SKM-1 (cell line): ENCODE measurements at regions not wholly inside any gene's neighbourhood (a gene's known extent, or its start where the extent isn't known, plus 50 kb on each side); places are given as distances from the start of the nearest gene placed in this dataset.

Experiments used
- DNase-seq: peaks from one replicate; lab custom pipeline; 2025; ENCODE audit not compliant: unreplicated experiment; lab: John Stamatoyannopoulos, UW

DNA sequence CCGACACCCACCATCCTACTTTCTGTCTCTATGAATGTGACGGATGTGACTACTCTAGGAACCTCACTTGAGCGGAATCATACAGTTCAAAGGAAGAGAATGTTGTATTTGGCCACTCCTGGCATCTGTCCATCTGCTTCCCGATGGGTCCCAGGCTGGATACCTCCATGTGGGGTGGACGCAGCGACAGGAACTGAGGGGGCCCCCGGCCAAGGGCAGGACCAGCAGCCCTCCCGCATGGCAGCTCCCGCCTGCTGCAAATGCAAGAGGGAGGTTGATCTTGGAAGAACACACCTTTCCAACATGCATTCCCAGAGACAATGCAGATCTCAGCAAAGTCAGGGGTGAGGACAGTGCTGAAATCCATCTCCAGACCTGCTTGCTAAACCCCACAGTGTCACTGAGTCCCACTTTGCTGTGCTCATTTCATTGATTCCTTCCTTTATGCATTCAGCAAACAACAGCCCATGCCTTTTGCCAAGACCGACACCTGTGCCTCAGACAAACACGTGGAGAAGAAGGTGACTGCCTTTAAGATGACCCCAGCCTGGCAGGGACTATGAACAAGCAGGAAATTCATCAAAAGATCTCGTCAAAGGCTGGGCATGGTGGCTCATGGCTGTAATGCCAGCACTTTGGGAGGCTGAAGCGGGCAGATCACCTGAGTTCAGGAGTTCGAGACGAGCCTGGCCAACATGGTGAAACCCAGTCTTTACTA is 246.2 kb downstream of the CTTN start:
- no peak for DNase-seq

DNA sequence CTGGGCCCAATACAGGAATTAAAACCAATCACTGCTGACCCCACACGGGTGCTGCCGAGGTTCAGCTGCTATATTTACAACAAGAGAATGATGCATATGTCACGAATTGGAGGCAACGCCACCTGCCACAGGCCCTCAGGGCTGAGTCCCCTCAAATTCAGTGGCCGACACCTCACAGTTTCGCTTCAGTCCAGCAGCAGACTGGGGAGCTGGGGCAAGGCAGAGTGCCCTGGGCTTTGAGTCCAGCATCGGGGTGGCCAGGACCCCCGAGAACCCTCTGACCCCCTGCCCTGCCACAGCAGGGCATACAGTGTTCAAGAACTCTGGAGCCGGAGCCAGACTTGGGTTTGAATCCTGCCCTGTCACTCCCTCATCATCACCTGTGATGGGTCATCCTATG is 247.2 kb downstream of the CTTN start:
- no peak for DNase-seq

DNA sequence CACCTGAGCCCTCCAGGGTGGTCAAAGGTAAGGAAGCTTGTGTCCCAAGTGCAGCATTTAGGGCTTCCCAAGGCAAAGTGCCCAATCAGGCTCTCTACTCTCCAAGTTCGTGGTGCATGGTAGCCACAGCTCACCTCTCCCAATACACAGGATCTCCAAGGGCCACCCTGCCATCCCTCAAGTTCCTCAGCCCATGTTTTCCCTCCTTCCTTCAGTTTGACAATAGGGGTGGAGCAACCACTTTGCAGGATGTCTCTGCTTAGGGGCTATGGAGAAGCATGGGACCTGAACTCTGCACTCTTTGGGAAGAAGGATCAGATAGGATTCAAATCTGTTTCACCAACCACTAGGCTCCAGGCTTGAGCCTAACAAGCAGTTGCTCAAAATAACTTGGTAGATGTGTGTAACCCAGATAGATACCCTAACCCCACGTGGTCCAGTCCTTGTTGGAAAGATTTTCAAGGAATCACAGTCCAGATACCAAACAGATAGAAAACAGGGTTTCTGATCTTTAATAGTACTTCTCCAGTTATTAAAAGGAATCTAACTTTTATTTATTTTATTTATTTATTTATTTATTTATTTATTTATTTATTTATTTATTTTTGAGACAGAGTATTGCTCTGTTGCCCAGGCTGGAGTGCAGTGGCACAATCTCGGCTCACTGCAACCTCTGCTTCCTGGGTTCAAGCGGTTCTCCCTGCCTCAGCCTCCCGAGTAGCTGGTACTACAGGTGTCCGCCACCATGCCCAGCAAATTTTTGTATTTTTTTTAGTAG is 248.1 kb downstream of the CTTN start:
- DNase-seq = no peak

DNA sequence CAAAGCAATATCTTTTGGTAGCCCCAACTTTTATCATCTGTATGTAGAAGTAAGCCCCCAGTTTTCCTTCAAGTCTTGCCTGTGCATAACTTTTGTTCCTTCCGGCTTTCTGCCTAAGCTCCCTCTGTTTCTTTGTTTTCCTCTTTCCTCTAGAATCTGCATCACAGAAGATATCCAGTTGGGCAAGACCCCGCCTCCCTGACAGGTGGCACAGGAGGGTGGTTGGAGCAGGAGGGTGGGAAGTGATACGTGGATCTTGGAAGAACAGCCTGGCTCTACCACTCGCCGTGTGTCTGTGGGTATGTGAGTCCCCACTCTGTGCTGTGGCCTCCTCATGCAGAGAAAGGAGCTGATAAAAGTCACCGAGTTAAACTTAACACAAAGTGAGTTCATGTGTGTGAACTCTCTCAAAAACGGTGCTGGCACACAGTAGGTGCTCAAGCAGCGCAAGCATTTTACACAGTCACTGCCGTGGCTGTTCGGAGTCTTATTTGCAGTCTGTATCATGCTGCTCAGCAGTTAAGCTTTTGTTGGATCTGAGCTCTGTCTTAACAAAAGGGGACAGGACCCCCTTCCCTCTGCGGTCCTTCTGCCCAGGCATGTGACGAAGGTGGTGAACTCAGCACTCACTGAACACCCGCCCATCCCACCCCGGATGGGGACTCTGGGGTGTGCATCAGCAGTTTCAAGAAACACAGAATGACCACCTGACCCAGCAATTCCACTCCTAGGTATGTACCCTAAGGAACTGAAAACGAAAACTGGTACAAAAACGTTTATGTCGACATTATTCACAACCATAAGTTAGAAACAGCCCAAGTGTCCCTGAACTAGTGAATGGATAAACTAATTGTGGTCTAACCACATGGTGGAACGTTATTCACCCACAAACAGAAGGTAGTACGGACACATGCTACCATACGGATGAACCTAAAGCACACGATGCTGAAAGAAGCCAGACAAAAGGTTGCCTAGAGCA is 249.1 kb downstream of the CTTN start:
- no peak for DNase-seq

DNA sequence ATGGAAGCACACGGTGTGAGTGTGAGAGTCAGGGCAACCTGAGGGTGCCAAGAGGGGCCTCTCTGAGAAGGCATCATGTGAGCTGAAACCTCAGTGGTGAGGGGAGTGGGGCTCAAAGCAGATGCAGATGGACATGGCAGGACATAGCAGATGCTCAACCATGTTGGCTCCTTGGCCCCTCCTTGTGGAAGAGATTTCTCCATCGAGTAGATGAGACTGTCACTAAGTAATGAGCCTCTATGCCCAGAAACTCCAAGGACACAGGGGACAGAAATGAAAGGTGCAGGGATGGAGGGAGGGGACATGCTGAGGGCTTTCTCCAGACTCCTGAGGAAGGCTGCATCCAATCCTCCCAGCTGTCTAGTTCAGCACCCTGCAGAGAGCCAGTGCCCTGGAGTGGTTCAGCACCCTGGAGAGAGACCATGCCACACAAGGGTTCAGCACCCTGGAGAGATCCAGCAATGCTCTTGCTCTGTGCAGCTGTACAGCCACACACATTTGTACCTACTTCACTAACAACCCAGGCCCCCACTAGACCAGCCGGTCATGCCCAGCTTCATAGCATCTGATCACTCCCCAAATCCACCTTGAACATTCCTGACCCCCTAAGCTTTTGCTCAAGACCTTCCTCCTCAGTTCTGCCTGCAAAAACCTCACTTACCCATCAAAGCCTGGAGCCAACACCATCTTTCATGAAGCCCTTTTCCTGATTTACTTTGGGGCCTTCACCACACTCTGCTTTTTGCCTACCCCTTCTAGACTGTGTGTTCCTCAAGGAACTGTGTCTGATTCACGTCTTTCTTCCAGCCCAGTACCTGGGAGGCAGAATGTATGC is 252.0 kb downstream of the CTTN start:
- no peak for DNase-seq

DNA sequence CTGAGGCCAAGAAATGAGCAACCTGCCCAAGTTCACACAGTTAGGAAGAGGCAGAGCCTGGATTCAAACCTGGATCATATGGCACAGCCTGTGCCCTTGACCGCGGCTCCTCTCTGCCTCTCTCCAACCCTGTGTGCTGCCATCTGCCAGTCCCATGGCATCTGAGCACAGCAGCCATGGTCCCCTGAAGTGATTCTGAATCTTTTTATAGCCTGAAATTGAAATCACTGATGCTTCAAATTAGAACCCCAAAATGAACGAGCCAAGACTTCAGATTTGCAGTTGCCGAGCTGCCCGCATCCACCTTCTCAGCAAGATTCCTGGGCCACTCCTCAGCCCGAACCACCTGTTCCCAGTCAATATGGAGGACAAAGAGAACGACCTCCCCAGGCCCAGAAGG is 252.7 kb downstream of the CTTN start:
- DNase-seq = no peak

DNA sequence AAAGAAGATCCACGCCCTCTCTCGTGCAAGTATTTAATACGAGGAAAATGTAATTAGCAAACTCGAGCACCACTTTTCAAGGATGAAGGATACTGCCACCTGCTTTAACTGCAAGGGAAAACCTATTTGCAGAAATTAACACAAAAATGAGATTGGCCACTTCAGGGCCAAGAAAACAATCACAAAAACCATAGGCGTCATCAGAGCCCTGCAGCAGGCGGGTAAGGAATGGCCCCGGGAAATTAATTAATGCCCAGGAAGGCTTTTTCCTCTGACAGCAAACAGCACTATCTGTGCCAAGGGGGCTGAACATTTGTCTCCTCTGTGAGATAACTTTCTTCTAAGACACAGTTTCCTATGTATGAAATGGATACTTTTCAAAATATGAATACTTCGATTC is 255.7 kb downstream of the CTTN start:
- DNase-seq = no peak

DNA sequence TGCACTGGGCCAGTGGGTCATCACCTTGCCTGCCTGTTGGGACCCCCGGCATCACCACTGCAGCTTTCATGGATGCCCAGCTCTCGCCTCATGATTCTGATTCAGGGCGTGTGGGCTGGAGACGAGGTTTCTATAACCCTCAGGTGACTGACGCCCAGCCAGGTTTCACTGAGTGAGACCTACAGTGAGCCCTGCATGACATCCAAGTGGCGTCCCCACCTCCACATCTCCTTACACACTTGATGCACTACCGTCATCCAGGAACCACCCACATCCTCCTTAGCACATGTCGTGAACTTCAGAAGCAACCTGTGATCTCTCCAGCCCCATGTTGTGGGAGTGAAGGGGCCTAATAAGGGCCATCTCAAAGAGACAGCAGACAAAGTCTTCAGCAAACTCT is 257.5 kb downstream of the CTTN start:
- no peak for DNase-seq

DNA sequence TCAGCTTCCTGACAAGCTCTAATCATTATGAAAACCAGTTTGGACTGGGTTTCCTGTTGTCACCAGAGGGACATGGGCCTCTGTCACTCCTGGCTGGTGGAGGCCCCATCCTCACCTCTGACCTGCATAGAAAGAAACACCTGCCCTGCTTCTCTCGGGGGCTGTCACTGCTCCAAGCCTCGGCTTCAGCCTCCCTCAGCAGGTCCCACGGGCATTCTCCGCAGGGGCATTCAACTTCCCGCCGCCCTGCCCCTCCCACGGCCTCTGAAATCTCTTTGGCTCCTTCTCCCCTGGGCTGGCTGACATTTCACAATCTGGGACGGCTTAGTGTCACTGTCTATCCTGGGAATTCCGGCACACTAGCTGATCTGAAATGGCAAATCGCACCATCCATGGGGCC is 257.9 kb downstream of the CTTN start:
- DNase-seq = no peak

DNA sequence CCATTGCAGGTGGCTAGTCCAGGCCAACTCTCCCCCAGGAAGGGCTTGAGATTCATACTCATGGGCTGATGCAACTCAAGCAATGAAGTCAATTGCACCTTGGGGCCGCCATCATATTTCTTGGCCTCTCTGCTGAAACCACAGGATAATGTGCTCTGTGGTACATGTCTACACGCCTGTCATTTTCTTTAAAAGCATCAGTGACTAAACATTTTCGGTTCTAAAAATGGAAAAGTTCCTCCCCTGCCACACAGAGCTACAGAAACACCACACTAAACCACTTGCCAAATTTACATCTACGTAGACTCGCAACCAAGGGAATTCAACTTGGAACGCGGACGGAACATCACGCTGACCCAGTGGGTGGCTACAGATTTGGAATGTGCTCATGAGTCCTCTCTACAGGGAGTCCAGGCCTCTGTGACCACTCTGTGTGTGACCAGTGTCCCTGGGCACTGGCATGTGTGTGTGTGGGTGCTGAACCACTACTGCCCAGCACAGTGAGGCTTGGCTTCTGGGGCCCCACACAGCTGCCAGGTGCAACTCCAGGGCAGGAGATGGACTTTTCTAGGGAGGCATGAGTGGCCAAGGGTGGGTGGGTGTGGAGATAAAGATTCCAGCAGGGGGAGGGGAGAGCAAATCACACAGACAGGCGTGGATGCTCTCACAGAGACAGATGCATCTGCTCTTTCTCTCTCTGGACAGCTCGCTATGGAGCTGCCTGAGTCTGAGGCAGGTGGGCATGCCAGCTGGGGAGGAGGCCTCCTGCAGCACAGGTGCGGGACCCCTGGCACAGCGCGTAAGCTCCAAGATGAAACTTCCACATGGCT is 261.9 kb downstream of the CTTN start:
- DNase-seq = no peak

DNA sequence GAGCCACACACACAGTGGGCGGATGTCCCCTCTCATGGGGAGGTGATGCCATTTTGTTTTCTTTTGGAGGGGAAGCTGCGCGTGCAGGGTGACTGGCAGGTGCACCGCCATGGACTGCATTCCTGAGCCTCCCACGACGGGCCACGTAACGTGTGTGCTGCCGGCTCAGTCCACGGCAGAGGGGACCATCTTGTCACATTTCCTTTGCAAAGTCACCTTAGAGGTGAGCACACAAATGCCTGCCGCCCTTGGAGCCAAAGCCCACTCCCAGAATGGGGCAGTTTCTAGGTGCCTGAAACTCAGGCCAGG is 262.5 kb downstream of the CTTN start:
- no peak for DNase-seq

DNA sequence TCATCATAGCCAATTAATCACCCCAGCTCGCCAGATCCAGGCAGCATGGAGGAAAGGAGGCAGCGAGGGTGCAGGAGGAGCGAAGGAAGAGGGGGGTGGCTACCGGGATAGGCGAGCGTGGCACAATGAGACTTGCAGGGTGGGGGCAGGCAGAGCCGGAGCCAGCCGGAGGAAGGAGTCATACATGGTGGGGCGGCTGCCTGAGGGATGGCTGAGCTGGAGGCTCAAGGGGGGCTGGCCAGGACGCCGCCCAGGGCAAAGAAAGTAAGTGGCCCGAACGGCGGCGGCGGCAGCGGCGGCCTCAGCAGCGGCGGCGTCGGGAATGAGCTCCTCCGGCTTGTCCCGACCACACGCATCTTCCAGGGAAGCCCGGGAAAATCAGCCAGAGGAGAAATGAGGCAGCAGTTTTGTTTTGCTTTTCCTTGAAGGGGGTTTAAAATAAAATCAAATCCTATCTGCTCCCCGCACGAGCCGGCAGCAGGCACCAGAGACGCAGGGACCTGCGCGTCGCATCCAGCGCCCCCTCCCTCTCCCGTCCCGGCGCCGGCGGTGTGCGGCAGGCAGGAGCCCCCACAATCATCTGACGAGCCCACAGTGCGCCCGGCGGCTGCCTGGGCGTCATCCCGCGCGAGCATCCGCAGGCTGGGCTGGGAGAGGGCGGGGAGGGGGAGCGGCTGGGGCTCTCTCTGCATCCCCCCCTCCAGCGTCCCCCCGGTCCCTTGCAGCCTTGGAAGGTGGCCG is 263.6 kb downstream of the CTTN start:
- DNase-seq = no peak

DNA sequence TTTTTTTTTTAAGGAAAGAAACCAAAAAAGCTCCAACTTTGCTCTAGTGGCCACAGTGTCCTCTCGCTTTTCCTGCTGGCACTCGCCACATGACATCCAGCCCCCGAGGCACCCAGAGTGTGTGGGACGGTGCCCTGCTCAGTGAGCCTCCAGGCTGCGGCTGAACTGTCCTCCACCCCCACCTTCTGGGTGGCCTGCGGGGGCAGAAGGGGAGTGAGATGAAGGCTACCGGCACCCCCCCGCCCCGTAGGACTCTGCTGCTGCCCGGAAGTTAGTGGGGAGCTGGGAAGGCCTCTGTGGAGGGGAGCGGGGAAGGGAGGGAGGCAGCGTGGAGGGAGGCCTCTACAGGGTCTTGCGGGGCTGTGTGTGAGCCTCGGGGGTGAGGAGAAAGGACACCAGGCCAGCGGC is 264.4 kb downstream of the CTTN start:
- DNase-seq = no peak

DNA sequence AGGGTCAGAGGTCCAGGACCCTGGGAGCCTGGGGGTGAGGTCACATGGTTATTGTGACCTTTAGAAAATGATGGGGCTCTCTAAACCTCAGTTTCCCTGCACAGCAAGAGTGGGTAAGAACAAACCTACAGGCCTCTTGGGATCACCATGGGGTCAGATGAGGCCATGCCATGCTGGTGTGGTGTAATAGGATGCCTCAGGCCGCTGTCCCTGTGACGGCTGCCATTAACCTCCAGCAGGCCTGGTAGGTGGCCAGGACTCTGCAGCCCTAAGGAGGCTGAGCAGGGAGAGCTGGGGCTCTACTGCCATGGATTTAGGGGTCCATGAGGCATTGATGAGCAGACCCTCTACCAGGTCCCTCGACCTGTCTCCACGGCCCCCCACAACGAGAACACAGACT is 265.5 kb downstream of the CTTN start:
- DNase-seq = no peak

DNA sequence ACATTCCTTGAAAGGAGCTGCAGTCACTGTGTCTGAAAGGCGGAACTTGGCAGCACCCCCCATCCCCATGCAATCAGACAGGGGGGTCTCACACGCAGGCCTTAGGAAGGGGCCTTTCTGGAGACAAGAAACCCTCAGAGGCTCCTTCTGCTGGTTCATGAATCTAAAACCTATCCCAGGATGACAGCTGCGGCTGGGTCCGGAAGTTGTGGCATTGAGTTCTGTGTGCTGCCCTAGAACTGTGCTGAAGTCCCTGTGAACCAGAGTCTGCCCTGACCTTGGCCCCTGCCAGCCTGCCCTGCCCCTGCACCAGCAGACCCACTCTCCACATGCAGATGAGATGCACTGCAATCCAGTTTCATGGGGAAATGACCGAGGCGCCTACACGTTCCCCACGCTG is 268.0 kb downstream of the CTTN start:
- DNase-seq = no peak

DNA sequence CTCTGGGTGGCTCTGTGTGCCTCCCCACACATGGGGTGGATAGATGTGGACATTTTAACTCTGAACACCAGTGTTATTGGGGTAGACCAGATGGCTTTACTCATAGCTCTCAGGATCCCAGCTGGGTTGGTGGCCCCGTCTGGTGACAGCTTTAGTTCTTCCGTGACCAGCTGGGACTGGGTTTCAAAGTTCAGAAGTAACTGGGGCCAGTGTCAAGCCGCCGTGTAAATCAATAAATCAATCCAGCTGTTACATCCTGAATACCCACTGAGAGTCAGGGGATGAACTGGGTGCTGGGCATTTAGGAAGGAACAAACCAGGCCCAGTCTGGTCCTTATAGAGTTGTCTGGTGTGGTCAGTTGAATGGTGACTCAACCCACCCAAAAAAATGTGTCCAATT is 269.4 kb downstream of the CTTN start:
- no peak for DNase-seq

DNA sequence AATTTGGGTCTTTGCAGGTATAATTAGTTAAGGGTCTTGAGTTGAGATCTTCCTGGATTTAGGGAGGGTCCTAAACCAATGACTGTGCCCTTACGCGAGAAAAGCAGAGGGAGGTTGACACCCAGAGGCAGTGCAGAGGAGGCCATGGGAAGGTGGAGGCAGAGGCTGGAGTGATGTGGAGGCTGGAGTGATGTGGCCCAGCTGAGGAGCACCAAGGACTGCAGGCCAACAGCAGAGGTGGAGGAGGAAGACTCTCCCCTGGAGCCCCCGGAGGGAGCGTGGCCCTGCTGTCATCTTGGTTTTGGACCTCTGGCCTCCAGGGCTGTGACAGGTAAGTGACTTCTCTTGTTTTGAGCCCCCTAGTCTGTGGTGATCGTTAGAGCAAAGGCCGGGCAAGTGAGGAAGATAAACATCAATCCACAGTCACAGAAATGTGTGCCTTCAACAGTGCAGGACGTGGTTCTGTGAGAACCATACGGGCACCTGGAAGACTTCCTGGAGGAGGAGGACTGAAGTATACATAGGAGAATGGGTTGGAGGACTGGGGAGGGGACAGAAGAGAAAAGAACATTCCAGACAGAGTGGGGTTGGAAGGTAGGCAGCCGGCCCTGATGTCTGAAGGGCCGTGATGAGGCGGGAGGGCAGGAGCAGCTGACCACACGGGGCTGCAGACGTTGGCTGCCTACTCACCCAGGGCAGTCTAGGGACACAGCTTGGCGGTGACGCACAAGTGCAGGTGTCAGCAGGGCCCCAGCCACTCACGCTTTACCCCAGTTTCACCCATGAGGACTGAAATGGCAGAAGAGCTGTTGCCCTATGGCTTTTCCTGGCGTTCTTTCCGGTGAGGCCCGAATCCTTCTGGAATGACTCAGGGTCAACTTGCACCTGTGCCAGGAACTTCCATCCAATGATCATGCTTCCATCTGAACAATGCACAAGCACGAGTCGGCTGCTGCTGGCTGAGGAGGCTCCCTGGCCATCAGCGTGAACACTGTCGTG is 270.2 kb downstream of the CTTN start:
- DNase-seq = no peak

DNA sequence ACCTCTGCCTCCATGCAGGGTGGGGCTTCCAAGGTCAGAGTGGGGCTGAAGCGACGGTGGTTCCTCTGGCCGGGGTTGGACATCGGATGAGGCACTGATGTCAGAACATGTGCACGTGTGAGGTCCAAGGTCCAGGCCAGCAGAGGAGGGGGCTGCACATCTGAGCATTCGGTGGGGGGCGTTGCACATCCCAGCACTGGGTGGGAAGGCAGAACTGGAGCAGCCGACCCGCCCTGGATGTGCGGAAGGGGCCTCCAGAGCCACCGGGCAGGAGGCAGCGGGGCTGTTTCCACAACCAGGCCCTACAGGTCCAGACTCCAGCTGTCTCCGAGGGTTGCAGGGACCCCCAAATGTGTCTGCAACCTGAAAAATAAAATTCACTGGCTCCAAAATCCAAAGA is 271.0 kb downstream of the CTTN start:
- no peak for DNase-seq
